Hepatocyte (in vitro differentiated cells): ENCODE measurements at regions not wholly inside any gene's neighbourhood (a gene's known extent, or its start where the extent isn't known, plus 50 kb on each side); places are given as distances from the start of the nearest gene placed in this dataset.

Source experiments
- DNase-seq: peaks from one replicate; pipeline ENCODE4 v3.0.0-alpha.2; 2016; ENCODE audit warnings: low spot score
- H2AFZ ChIP-seq: fragments of 200-600 bp; sonication (generic); 2 replicates; pipeline ENCODE4 v1.6.0; 2016; ENCODE audit warnings: antibody characterized with exemption, mild to moderate bottlenecking
- H3K27ac ChIP-seq: fragments of 200-600 bp; sonication (generic); 2 replicates; pipeline ENCODE4 v1.5.1; 2016; ENCODE audit warnings: mild to moderate bottlenecking
- H3K27me3 ChIP-seq: fragments of 200-600 bp; sonication (generic); 2 replicates; pipeline ENCODE4 v1.6.1; 2016
- H3K36me3 ChIP-seq: fragments of 200-600 bp; sonication (generic); replicated peaks from 2 replicates; pipeline ENCODE4 v1.5.1; 2016; ENCODE audit warnings: low read depth; ENCODE audit not compliant: insufficient read depth
- H3K4me1 ChIP-seq: fragments of 200-600 bp; sonication (generic); 2 replicates; pipeline ENCODE4 v1.5.1; 2016; ENCODE audit warnings: mild to moderate bottlenecking, moderate library complexity; ENCODE audit not compliant: insufficient read depth
- H3K4me2 ChIP-seq: fragments of 200-600 bp; sonication (generic); 2 replicates; pipeline ENCODE4 v1.6.0; 2016
- H3K4me3 ChIP-seq: fragments of 200-600 bp; sonication (generic); 2 replicates; pipeline ENCODE4 v1.5.1; 2016; ENCODE audit warnings: mild to moderate bottlenecking
- H3K79me2 ChIP-seq: fragments of 200-600 bp; sonication (generic); 2 replicates; pipeline ENCODE4 v1.6.0; 2017; ENCODE audit warnings: mild to moderate bottlenecking
- H3K9me2 ChIP-seq: fragments of 200-600 bp; sonication (generic); replicated peaks from 2 replicates; pipeline ENCODE4 v1.6.0; 2017; ENCODE audit warnings: mild to moderate bottlenecking; ENCODE audit not compliant: insufficient read depth
- H3K9me3 ChIP-seq: fragments of 200-600 bp; sonication (generic); 2 replicates; pipeline ENCODE4 v1.5.1; 2016; ENCODE audit warnings: low read depth, mild to moderate bottlenecking
- H4K20me1 ChIP-seq: fragments of 200-600 bp; sonication (generic); 2 replicates; pipeline ENCODE4 v1.6.0; 2016; ENCODE audit warnings: mild to moderate bottlenecking; ENCODE audit not compliant: insufficient read depth, poor library complexity, severe bottlenecking
- CTCF ChIP-seq: fragments of 200-600 bp; sonication (generic); IDR thresholded peaks from 2 replicates; pipeline ENCODE4 v1.5.1; 2016; ENCODE audit warnings: antibody characterized with exemption, mild to moderate bottlenecking; ENCODE audit not compliant: poor library complexity
- EZH2 ChIP-seq: fragments of 200-600 bp; sonication (generic); IDR thresholded peaks from 2 replicates; pipeline ENCODE4 v1.6.1; 2016; ENCODE audit warnings: antibody characterized with exemption, mild to moderate bottlenecking, borderline replicate concordance
- EZH2phosphoT487 ChIP-seq: fragments of 200-600 bp; sonication (generic); IDR thresholded peaks from one replicate; pipeline ENCODE4 v1.6.1; 2018; ENCODE audit warnings: antibody characterized with exemption, mild to moderate bottlenecking, low read depth, moderate library complexity; ENCODE audit not compliant: unreplicated experiment, severe bottlenecking
- WGBS: methylation state at CpG from one replicate; pipeline ENCODE4 v1.1.6; 2016; ENCODE audit warnings: low lambda C conversion rate; ENCODE audit errors: missing lambda C conversion rate; 5-methylcytosine and 5-hydroxymethylcytosine counted together

GRCh38 chr5:138643040-138643791 lies 68.0 kb upstream of the HSPA9 start:
- H3K4me1 ChIP-seq = peaks cover 4% of the 10 kb centered on the region
- TF ChIP-seq EZH2 = no peak
- no peak for TF ChIP-seq EZH2phosphoT487
- no peak for TF ChIP-seq CTCF
- no peaks in the 10 kb centered on the region for H3K9me2 ChIP-seq
- no peak overlapping the region for H3K4me2 ChIP-seq
- 82% methylated on average over 5 of the region's 5 CpGs for WGBS
- H3K4me3 ChIP-seq = no peak overlapping the region
- no peak overlapping the region for H3K27ac ChIP-seq
- no peaks in the 10 kb centered on the region for H3K79me2 ChIP-seq
- H3K27me3 ChIP-seq = no peaks in the 10 kb centered on the region
- H2AFZ ChIP-seq = no peak overlapping the region
- no peak for DNase-seq
- no peaks in the 10 kb centered on the region for H3K9me3 ChIP-seq
- no peaks in the 10 kb centered on the region for H3K36me3 ChIP-seq
- no peaks in the 10 kb centered on the region for H4K20me1 ChIP-seq

GRCh38 chr5:138641547-138642298 lies 66.5 kb upstream of the HSPA9 start:
- H3K79me2 ChIP-seq = no peaks in the 10 kb centered on the region
- no peaks in the 10 kb centered on the region for H4K20me1 ChIP-seq
- DNase-seq = peak; percentile 84
- no peaks in the 10 kb centered on the region for H3K27me3 ChIP-seq
- H3K4me2 ChIP-seq = no peak overlapping the region
- H2AFZ ChIP-seq = no peak overlapping the region
- 55% methylated on average over 18 of the region's 18 CpGs for WGBS
- H3K27ac ChIP-seq = no peak overlapping the region
- no peaks in the 10 kb centered on the region for H3K9me3 ChIP-seq
- peak; percentile 74 for TF ChIP-seq CTCF
- TF ChIP-seq EZH2phosphoT487 = no peak
- no peak overlapping the region for H3K4me3 ChIP-seq
- H3K4me1 ChIP-seq = no peaks in the 10 kb centered on the region
- H3K9me2 ChIP-seq = no peaks in the 10 kb centered on the region
- no peaks in the 10 kb centered on the region for H3K36me3 ChIP-seq

- DNase-seq = no peak
- Histone ChIP-seq H3K27ac (no peak overlapping the region), H3K79me2 (no peaks in the 10 kb centered on the region), H3K9me3 (no peaks in the 10 kb centered on the region), H3K4me2 (no peak overlapping the region), H3K4me1 (no peaks in the 10 kb centered on the region), H2AFZ (no peak overlapping the region), H4K20me1 (no peaks in the 10 kb centered on the region), H3K4me3 (no peak overlapping the region), H3K27me3 (no peaks in the 10 kb centered on the region), H3K36me3 (no peaks in the 10 kb centered on the region), H3K9me2 (no peaks in the 10 kb centered on the region)
- WGBS = 73% methylated on average over 6 of the region's 7 CpGs
- TF ChIP-seq EZH2 = no peak
- no peak for TF ChIP-seq EZH2phosphoT487
- TF ChIP-seq CTCF = no peak
These were observed 65.5 kb upstream of the HSPA9 start for GRCh38 chr5:138640646-138641254.
